ENCODE measurements at regions not wholly inside any gene's neighbourhood (a gene's known extent, or its start where the extent isn't known, plus 50 kb on each side); places are given as distances from the start of the nearest gene placed in this dataset.
A peak's percentile ranks its signal among the peaks of the same experiment; 100 is the strongest.
"Not testable (repeated sequence)": the region's sequence is repeated elsewhere in the genome, so short reads cannot be mapped to it uniquely, and the experiment has no call there.

DNA sequence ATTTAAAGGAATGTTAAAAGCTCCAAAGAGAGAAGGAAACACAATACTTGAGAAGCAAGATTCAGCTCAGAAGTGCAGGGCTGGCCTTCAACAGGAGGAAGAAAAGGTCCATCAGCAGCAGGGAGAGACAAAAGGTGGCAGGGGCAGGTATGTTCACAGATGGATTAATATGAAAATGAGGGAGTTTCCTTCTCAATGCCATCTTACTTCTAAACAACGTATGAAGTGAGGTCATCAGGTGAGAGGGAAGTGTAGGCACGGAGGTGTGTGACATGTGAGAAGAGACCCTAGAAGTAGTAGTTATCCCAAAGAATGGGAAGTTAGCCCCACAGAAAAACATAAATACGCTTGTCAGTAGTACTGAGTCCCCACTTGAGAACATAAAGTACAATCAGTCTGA, 122.5 kb downstream of the CCER1 start:
- in situ Hi-C loops (cut with HindIII; ENCODE audit: low sequenced_read_pairs) = no loop called here
- no peak for DNase-seq (ENCODE audit: low spot score)

DNA sequence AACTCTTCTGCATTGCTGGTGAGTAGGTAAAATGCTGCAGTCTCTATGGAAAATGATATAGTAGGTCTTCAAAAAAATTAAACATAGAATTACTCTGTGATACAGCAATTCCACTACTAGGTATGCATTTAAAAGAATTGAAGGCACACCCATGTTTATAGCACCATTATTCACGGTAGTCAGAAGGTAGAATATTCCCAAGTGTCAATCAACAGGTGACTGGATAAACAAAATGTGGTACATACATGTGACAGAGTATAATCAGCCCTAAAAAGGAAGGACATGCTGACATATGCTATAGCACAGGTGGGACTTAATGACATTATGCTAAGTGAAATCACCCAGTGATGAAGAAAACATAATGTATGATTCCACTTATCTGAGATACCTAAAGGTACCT, 123.3 kb downstream of the CCER1 start:
- no peak for DNase-seq (ENCODE audit: low spot score)
- in situ Hi-C loops (cut with HindIII; ENCODE audit: low sequenced_read_pairs) = no loop called here

DNA sequence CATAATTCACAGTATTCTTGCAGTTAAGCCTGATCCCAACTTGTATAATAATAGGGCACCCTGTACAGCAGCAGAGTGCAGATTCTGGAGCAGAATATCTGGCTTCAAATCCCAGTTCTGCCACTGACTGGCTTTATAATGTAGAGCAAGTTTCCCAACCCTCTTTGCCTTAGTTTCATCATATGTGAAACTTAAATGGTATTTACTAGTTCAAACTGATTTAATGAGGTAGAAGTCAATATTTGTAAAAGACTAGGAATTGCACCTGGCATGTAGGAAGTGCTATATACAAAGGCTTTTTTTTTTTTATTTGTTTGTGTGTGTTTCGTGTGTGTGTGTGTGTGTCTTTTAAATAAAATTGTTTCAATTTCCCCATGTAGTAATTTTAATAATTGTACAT, 125.9 kb downstream of the CCER1 start:
- in situ Hi-C loops (cut with HindIII; ENCODE audit: low sequenced_read_pairs) = no loop called here
- no peak for DNase-seq (ENCODE audit: low spot score)

DNA sequence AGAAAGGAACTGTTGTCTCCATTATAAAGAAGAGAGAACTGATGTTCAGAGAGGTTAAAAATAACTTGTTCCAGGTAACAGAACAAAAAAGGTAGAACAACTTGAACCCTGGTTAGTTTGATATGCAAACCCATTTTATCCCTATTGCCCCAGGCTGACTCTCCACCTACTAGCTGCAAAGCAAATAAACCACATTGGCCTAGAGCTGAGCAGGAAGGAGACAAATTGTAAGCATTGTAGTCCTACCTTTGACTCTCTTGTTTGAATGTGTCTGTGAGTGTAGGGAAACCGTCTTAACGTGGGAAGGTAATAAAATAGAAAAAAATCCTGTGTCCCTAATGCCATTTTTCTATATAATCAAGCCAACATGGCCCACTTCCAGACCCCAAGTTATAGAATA, 126.4 kb downstream of the CCER1 start:
- no peak for DNase-seq (ENCODE audit: low spot score)
- in situ Hi-C loops (cut with HindIII; ENCODE audit: low sequenced_read_pairs) = no loop called here

GRCh38 chr12:90827567-90827966, 127.4 kb downstream of the CCER1 start:
- DNase-seq (ENCODE audit: low spot score) = no peak
- in situ Hi-C loops (cut with HindIII; ENCODE audit: low sequenced_read_pairs) = no loop called here

- no peak for DNase-seq (ENCODE audit: low spot score)
- in situ Hi-C loops (cut with HindIII; ENCODE audit: low sequenced_read_pairs) = no loop called here
These were observed 128.9 kb downstream of the CCER1 start for GRCh38 chr12:90826036-90826435.

DNA sequence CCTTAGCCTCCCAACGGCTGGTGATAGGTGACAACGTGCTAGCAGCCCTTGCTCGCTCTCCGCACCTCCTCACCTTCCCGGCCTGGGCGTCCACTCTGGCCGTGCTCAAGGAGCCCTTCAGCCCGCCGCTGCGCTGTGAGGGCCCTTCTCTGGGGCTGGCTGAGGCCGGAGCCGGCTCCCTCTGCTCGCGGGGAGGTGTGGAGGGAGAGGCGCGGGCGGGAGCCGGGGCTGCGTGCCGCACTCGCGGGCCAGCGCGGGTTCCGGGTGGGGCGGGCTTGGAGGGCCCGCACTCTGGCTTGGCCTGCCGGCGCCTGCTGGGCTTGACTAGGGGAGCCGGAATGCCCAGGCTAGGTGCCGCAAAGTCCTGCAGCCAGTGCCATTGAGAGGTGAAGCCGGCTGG, 131.1 kb downstream of the CCER1 start:
- DNase-seq (ENCODE audit: low spot score) = no peak

GRCh38 chr12:90819709-90820108, 135.3 kb downstream of the CCER1 start:
- no peak for DNase-seq (ENCODE audit: low spot score)
- in situ Hi-C loops (cut with HindIII; ENCODE audit: low sequenced_read_pairs) = no loop called here

More for the DNA sequence above, 131.1 kb downstream of the CCER1 start:
- in situ Hi-C loops (cut with HindIII; ENCODE audit: low sequenced_read_pairs) = no loop called here

DNA sequence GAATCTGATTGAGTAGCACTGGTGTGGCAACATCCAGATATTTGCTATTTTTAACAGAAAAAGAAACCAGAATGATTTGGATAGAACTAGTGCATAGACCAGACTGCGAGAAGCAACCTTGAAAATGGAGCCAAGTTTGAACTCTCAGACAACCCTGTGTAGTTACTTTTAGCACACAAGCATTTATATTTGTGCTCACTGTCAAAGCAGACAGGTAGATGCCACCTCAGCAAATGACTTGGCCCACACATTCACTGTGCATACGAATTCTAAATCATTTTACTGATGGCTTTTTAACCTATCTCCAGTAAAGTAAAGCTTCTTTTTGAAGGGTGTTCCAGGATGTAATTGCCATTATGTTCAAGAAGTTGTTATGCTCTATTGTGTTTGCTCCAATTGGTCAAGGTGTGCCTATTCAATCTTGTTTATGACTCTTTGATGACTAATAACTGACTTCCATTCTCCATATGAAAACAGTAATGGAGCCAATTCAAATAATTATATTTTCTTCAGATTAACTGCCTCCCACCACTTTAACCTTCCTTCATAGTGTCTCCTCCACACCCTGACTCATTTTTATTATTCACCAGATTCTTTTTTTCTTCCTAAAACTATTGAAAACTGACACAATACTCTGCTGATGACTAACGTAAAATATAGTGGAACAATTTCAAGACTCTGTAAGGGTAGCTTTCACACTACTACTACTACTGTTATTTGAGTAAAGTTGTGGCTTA, 138.5 kb downstream of the CCER1 start:
- in situ Hi-C loops (cut with HindIII; ENCODE audit: low sequenced_read_pairs) = no loop called here
- DNase-seq (ENCODE audit: low spot score) = no peak

GRCh38 chr12:90809940-90810339, 145.0 kb downstream of the CCER1 start:
- no peak for DNase-seq (ENCODE audit: low spot score)
- in situ Hi-C loops (cut with HindIII; ENCODE audit: low sequenced_read_pairs) = no loop called here

GRCh38 chr12:90808568-90808967, 146.4 kb downstream of the CCER1 start:
- in situ Hi-C loops (cut with HindIII; ENCODE audit: low sequenced_read_pairs) = no loop called here
- DNase-seq (ENCODE audit: low spot score) = no peak

GRCh38 chr12:90802727-90803126, 152.2 kb downstream of the CCER1 start:
- DNase-seq (ENCODE audit: low spot score) = no peak
- in situ Hi-C loops (cut with HindIII; ENCODE audit: low sequenced_read_pairs) = no loop called here

DNA sequence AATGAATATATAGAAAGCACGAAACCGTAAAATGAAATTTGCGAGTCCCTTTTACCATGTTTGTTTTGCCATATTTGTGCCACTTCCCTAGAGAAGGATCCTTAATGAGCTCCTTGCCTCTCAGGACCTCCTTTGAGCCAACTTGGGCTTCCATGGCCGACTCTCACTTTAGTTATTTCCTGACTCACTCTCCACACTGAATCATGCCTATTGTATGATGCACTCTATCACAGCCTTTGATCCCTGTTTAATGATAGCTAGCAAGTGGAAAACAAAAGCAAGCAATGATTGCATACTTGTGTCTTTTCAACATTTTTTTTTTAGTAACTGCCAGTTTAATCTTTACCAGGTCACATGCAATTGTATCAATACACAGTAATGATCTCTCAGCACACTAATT, 153.2 kb downstream of the CCER1 start:
- no peak for DNase-seq (ENCODE audit: low spot score)
- in situ Hi-C loops (cut with HindIII; ENCODE audit: low sequenced_read_pairs) = no loop called here

GRCh38 chr12:90794212-90794611, 160.8 kb downstream of the CCER1 start:
- in situ Hi-C loops (cut with HindIII; ENCODE audit: low sequenced_read_pairs) = no loop called here
- DNase-seq (ENCODE audit: low spot score) = no peak

GRCh38 chr12:90792718-90793117, 162.3 kb downstream of the CCER1 start:
- DNase-seq (ENCODE audit: low spot score); in situ Hi-C loops (cut with HindIII; ENCODE audit: low sequenced_read_pairs): not testable (repeated sequence)

DNA sequence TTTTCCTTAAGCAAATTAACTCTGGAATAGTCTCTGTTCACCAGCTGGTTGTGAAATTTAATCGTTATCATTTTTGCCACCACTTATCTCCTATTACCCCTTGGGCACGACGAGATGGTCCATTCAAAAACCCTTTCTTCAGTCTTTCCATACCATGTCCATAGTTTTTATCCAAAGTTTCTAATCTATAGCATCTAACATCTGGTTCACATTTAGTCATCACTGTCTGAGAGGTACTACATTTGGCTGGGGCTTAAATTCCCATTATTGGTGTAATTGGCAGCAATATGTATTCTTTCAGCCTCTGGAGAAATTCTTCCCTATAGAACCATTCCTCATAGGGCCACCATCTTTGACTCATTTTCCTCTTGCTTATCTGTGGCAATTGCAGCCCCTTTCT, 163.5 kb downstream of the CCER1 start:
- DNase-seq (ENCODE audit: low spot score) = no peak

DNA sequence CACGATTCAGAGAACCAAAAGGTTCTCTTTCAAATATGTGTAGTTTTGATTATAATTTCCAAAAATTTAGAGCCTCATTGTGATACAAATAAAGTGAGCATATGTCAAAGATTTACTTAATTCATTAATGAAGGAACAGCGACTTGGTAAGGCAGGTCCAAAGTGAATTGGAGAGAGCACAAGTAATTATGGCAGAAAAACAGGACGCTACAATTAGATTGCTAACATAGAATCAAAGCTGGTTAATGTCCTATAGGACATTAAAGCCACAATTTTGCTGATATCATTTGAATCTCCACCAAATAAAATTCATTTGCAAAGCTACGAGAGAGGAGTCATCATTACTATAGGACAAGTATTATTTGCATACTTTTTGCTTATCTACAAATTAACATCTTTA, 164.2 kb downstream of the CCER1 start:
- in situ Hi-C loops (cut with HindIII; ENCODE audit: low sequenced_read_pairs) = no loop called here
- DNase-seq (ENCODE audit: low spot score) = no peak

More for the DNA sequence above, 163.5 kb downstream of the CCER1 start:
- in situ Hi-C loops (cut with HindIII; ENCODE audit: low sequenced_read_pairs) = no loop called here

DNA sequence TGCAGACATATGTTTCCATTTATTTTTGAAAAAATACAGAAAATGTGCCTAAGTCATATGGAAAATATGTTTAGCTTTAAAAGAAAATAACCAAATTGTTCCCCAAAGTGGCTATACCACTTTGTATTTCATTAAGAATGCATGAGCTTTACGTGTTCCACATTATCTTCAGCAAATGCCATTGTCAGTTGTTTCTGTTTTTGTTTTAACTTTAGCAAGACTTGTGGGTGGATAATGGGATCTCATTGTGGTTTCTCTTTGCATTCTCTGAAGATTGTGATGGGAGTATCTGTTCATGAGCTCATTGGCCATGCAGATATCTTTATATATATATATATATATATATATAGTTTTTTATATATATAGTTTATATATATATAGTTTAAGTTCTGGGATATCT, 181.5 kb downstream of the CCER1 start:
- in situ Hi-C loops (cut with HindIII; ENCODE audit: low sequenced_read_pairs) = no loop called here
- DNase-seq (ENCODE audit: low spot score) = no peak

GRCh38 chr12:90770861-90771260, 184.1 kb downstream of the CCER1 start:
- in situ Hi-C loops (cut with HindIII; ENCODE audit: low sequenced_read_pairs) = no loop called here
- no peak for DNase-seq (ENCODE audit: low spot score)

DNA sequence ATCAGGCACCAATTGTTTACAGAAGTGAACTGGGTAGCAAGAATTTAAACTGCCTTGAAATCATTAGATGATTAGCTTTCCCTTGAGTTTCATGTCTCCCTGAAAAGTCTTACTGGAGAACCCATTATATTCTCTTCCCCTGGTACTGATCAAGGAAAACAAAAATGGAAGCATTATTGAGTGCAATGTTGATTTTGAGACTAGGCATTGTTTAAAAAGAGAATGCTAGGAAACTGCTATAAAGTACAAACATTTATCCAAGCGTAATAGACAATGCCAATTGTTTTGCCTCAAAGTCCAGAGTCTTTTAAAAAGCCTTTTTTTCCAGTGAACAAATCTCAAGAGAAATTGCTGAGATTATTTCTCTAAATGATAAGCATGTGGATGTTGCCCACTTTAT, 197.0 kb downstream of the CCER1 start:
- in situ Hi-C loops (cut with HindIII; ENCODE audit: low sequenced_read_pairs) = no loop called here
- DNase-seq (ENCODE audit: low spot score) = no peak

- in situ Hi-C loops (cut with HindIII; ENCODE audit: low sequenced_read_pairs) = no loop called here
- DNase-seq (ENCODE audit: low spot score) = no peak
These were observed 209.8 kb downstream of the CCER1 start for GRCh38 chr12:90745211-90745610.

GRCh38 chr12:90741611-90742010, 213.4 kb downstream of the CCER1 start:
- in situ Hi-C loops (cut with HindIII; ENCODE audit: low sequenced_read_pairs) = no loop called here
- peak; percentile 40 for DNase-seq (ENCODE audit: low spot score)
